H1 (cell line): ENCODE measurements at regions not wholly inside any gene's neighbourhood (a gene's known extent, or its start where the extent isn't known, plus 50 kb on each side); places are given as distances from the start of the nearest gene placed in this dataset.

Experiments used
- CTCF ChIA-PET: fragments of 300-600 bp; sonication (Branson Sonifier 250); formaldehyde crosslinking; loops from one replicate; lab custom pipeline; 2021; ENCODE audit not compliant: partially characterized antibody; lab: Charles Lee
- POLR2A ChIA-PET: fragments of 300-600 bp; sonication (Branson Sonifier 250); formaldehyde crosslinking; loops from one replicate; lab custom pipeline; 2021; ENCODE audit warnings: inconsistent platforms; ENCODE audit not compliant: partially characterized antibody; lab: Charles Lee
- DNase-seq, 2 experiments: peaks; one replicate each; pipeline versions ENCODE4 v3.0.0 to v3.0.0-alpha.2; 2010 to 2022; ENCODE audit warnings: low spot score in 2 of 2, low read depth in 1 of 2, mixed read lengths in 1 of 2
- FAIRE-seq: peaks from 2 replicates; lab custom pipeline; 2011; peaks lifted over from hg19 to GRCh38; lab: Jason Lieb, UNC
- H2AFZ ChIP-seq: 2 replicates; pipeline ENCODE4 v1.8.1; 2012; ENCODE audit warnings: low read length, inconsistent platforms
- H2AK5ac ChIP-seq: 2 replicates; pipeline ENCODE4 v1.6.1; 2013; ENCODE audit warnings: low read depth, low read length
- H2BK120ac ChIP-seq: replicated peaks from 2 replicates; pipeline ENCODE3; 2013; ENCODE audit warnings: low read depth, low read length, inconsistent platforms
- H2BK12ac ChIP-seq: 2 replicates; pipeline ENCODE4 v1.6.1; 2013; ENCODE audit warnings: low read depth, low read length
- H2BK15ac ChIP-seq: 2 replicates; pipeline ENCODE4 v1.6.1; 2013; ENCODE audit warnings: low read length
- H2BK20ac ChIP-seq: 2 replicates; pipeline ENCODE4 v1.6.1; 2013; ENCODE audit warnings: low read length
- H2BK5ac ChIP-seq: 2 replicates; pipeline ENCODE4 v1.6.1; 2013; ENCODE audit warnings: low read depth, low read length
- H3K14ac ChIP-seq: 2 replicates; pipeline ENCODE4 v1.6.1; 2013; ENCODE audit warnings: inconsistent platforms; ENCODE audit not compliant: insufficient read length
- H3K18ac ChIP-seq: 2 replicates; pipeline ENCODE4 v1.6.1; 2013; ENCODE audit warnings: low read length; ENCODE audit errors: extremely low read depth
- H3K23ac ChIP-seq: 2 replicates; pipeline ENCODE4 v1.6.1; 2013; ENCODE audit warnings: inconsistent platforms; ENCODE audit not compliant: insufficient read length
- H3K23me2 ChIP-seq: 2 replicates; pipeline ENCODE4 v1.6.1; 2013; ENCODE audit warnings: low read depth, low read length
- H3K27ac ChIP-seq: 2 replicates; pipeline ENCODE4 v1.6.1; 2011; ENCODE audit warnings: low read depth, low read length, inconsistent platforms
- H3K27me3 ChIP-seq, 4 experiments: replicated peaks in 1 of 4; 1 replicate in 1 of 4; 2 replicates in 3 of 4; pipeline versions ENCODE4 v1.6.1 to v1.8.1; 2011 to 2013; ENCODE audit warnings: low read length in 3 of 4, mild to moderate bottlenecking in 3 of 4, inconsistent platforms in 2 of 4, mixed read lengths in 2 of 4, moderate library complexity in 1 of 4; ENCODE audit not compliant: control insufficient read depth in 3 of 4, insufficient read depth in 3 of 4; ENCODE audit errors: extremely low read depth in 1 of 4
- H3K36me3 ChIP-seq, 4 experiments: 2 replicates each; pipeline versions ENCODE4 v1.6.1 to v1.8.1; 2011 to 2013; ENCODE audit warnings: mild to moderate bottlenecking in 4 of 4, low read length in 3 of 4, moderate library complexity in 2 of 4, control low read depth in 1 of 4, inconsistent platforms in 1 of 4; ENCODE audit not compliant: insufficient read depth in 4 of 4, control insufficient read depth in 2 of 4
- H3K4ac ChIP-seq: replicated peaks from 2 replicates; pipeline ENCODE3; 2013; ENCODE audit warnings: low read length, low read depth, mixed read lengths, inconsistent platforms; ENCODE audit not compliant: insufficient read length
- H3K4me1 ChIP-seq, 4 experiments: replicated peaks in 1 of 4; 1 replicate in 1 of 4; 2 replicates in 3 of 4; pipeline versions ENCODE4 v1.6.1 to v1.8.1; 2011 to 2013; ENCODE audit warnings: low read length in 3 of 4, inconsistent platforms in 2 of 4, mixed read lengths in 1 of 4; ENCODE audit not compliant: insufficient read depth in 4 of 4, control insufficient read depth in 3 of 4
- H3K4me2 ChIP-seq, 2 experiments: 2 replicates each; pipeline versions ENCODE4 v1.6.1 to v1.8.1; 2011 to 2013; ENCODE audit warnings: low read depth in 2 of 2, low read length in 2 of 2, control low read depth in 1 of 2, inconsistent platforms in 1 of 2, mild to moderate bottlenecking in 1 of 2; ENCODE audit not compliant: insufficient read depth in 1 of 2
- H3K4me3 ChIP-seq, 4 experiments: fragments of 200-600, 300-600 bp in 1 of 4; sonication (generic), shearing (Covaris generic), sonication (Bioruptor Twin) in 1 of 4; 2 replicates each; pipeline versions ENCODE4 v1.5.1 to v1.8.1; 2011 to 2016; ENCODE audit warnings: low read length in 4 of 4, low read depth in 3 of 4, control low read depth in 2 of 4, inconsistent platforms in 2 of 4, mild to moderate bottlenecking in 2 of 4, mixed read lengths in 1 of 4, moderate library complexity in 1 of 4; ENCODE audit not compliant: insufficient read depth in 2 of 4; ENCODE audit errors: extremely low read depth in 1 of 4
- H3K56ac ChIP-seq: replicated peaks from 2 replicates; pipeline ENCODE3; 2013; ENCODE audit warnings: low read depth, mild to moderate bottlenecking, mixed read lengths, low read length, inconsistent platforms; ENCODE audit not compliant: insufficient read length
- H3K79me1 ChIP-seq: 2 replicates; pipeline ENCODE4 v1.6.1; 2013; ENCODE audit warnings: low read depth, low read length, control low read depth
- H3K79me2 ChIP-seq, 2 experiments: 2 replicates each; pipeline versions ENCODE4 v1.6.1 to v1.8.1; 2012 to 2013; ENCODE audit warnings: low read length in 2 of 2, mild to moderate bottlenecking in 2 of 2, inconsistent platforms in 1 of 2; ENCODE audit not compliant: insufficient read depth in 2 of 2, control insufficient read depth in 1 of 2
- H3K9ac ChIP-seq, 4 experiments: replicated peaks in 1 of 4; 1 replicate in 1 of 4; 2 replicates in 3 of 4; pipeline versions ENCODE4 v1.6.1 to v1.8.1; 2011 to 2013; ENCODE audit warnings: low read depth in 3 of 4, low read length in 3 of 4, control low read depth in 2 of 4, mild to moderate bottlenecking in 2 of 4, moderate library complexity in 2 of 4, inconsistent platforms in 1 of 4; ENCODE audit errors: extremely low read depth in 1 of 4
- H3K9me3 ChIP-seq, 2 experiments: 2 replicates each; pipeline versions ENCODE4 v1.6.1 to v1.8.1; 2012 to 2013; ENCODE audit warnings: mild to moderate bottlenecking in 2 of 2, moderate library complexity in 2 of 2, control low read depth in 1 of 2, inconsistent platforms in 1 of 2, low read depth in 1 of 2, low read length in 1 of 2, mixed read lengths in 1 of 2; ENCODE audit not compliant: insufficient read depth in 2 of 2
- H4K20me1 ChIP-seq, 2 experiments: replicated peaks in 1 of 2; 2 replicates each; pipeline versions ENCODE3 to v1.8.1; 2011 to 2013; ENCODE audit warnings: inconsistent platforms in 2 of 2, low read length in 2 of 2, mild to moderate bottlenecking in 1 of 2; ENCODE audit not compliant: insufficient read depth in 2 of 2, control insufficient read depth in 1 of 2
- H4K5ac ChIP-seq: 2 replicates; pipeline ENCODE4 v1.6.1; 2013; ENCODE audit warnings: low read length, low read depth, mixed read lengths, inconsistent platforms; ENCODE audit not compliant: insufficient read length
- H4K8ac ChIP-seq: 2 replicates; pipeline ENCODE4 v1.8.0; 2013; ENCODE audit warnings: mild to moderate bottlenecking, moderate library complexity, low read length, inconsistent platforms; ENCODE audit not compliant: insufficient read depth; ENCODE audit errors: extremely low read depth
- H4K91ac ChIP-seq: replicated peaks from 2 replicates; pipeline ENCODE3; 2013; ENCODE audit warnings: low read length, mixed read lengths, inconsistent platforms; ENCODE audit not compliant: insufficient read length
- ATF3 ChIP-seq: IDR thresholded peaks from 2 replicates; pipeline ENCODE4 v1.6.1; 2011; ENCODE audit warnings: low read depth, mild to moderate bottlenecking, low read length; ENCODE audit not compliant: insufficient read depth
- CTBP2 ChIP-seq: IDR thresholded peaks from 2 replicates; pipeline ENCODE4 v1.7.0; 2011; ENCODE audit warnings: borderline replicate concordance, mild to moderate bottlenecking, moderate library complexity, mixed read lengths, low read length; ENCODE audit not compliant: insufficient read depth, insufficient read length
- NANOG ChIP-seq: IDR thresholded peaks from 2 replicates; pipeline ENCODE4 v1.6.1; 2011; ENCODE audit warnings: low read length, low read depth, mild to moderate bottlenecking, inconsistent platforms; ENCODE audit not compliant: insufficient read depth, poor library complexity, severe bottlenecking
- NRF1 ChIP-seq: IDR thresholded peaks from 2 replicates; pipeline ENCODE4 v1.6.1; 2011; ENCODE audit warnings: mild to moderate bottlenecking, low read depth, low read length, improper control_type of control experiment
- POU5F1 ChIP-seq: IDR thresholded peaks from 2 replicates; pipeline ENCODE4 v1.6.1; 2011; ENCODE audit warnings: low read depth, mild to moderate bottlenecking, low read length, moderate library complexity
- RFX5 ChIP-seq: IDR thresholded peaks from 2 replicates; pipeline ENCODE4 v1.6.1; 2011; ENCODE audit warnings: low read depth, low read length, improper control_type of control experiment, borderline replicate concordance
- SAP30 ChIP-seq: fragments of 300-600 bp; sonication (generic); IDR thresholded peaks from 2 replicates; pipeline ENCODE4 v1.7.1; 2012; ENCODE audit warnings: low read length, moderate library complexity, mild to moderate bottlenecking, inconsistent platforms; ENCODE audit not compliant: insufficient read depth, insufficient replicate concordance
- SIN3A ChIP-seq, 2 experiments: IDR thresholded peaks in 1 of 2; conservative IDR thresholded peaks in 1 of 2; 2 replicates each; pipeline ENCODE4 v1.6.1; 2011 to 2012; ENCODE audit warnings: low read length in 2 of 2, improper control_type of control experiment in 1 of 2, low read depth in 1 of 2, mild to moderate bottlenecking in 1 of 2
- SP4 ChIP-seq: IDR thresholded peaks from 2 replicates; pipeline ENCODE4 v1.6.1; 2012; ENCODE audit warnings: low read length, inconsistent platforms
- SRF ChIP-seq: IDR thresholded peaks from 2 replicates; pipeline ENCODE4 v1.6.1; 2011; ENCODE audit warnings: mild to moderate bottlenecking, low read depth, low read length, moderate library complexity
- SUZ12 ChIP-seq: fragments of 200-600 bp; sonication (generic); IDR thresholded peaks from 2 replicates; pipeline ENCODE4 v1.6.1; 2012; ENCODE audit warnings: mild to moderate bottlenecking, inconsistent platforms, low read length, moderate library complexity, mixed read lengths
- TEAD4 ChIP-seq: IDR thresholded peaks from 2 replicates; pipeline ENCODE4 v1.6.1; 2012; ENCODE audit warnings: low read depth, low read length, inconsistent platforms, mixed read lengths
- WGBS, 2 experiments: shearing (Covaris generic) in 1 of 2; methylation state at CpG; one replicate each; pipeline versions ENCODE4 v1.1.6 to v1.1.7; 2013 to 2015; ENCODE audit warnings: low lambda C conversion rate in 2 of 2, mixed read lengths in 2 of 2, inconsistent platforms in 1 of 2, low coverage in 1 of 2, missing lambda C conversion rate in 1 of 2; ENCODE audit not compliant: insufficient replicate concordance in 2 of 2, insufficient coverage in 1 of 2, insufficient read length in 1 of 2; ENCODE audit errors: extremely low coverage in 1 of 2, missing lambda C conversion rate in 1 of 2; 5-methylcytosine and 5-hydroxymethylcytosine counted together

GRCh38 chr18:22697561-22697960 is 235.6 kb upstream of the RBBP8 start:
- Histone ChIP-seq H2AFZ (no peak overlapping the region), H3K23me2 (no peaks in the 10 kb centered on the region), H4K8ac (no peak overlapping the region), H2BK20ac (no peak overlapping the region), H2BK15ac (no peak overlapping the region), H3K4ac (no peak overlapping the region), H3K79me1 (no peaks in the 10 kb centered on the region), H3K27ac (no peak overlapping the region), H3K9ac (no peak overlapping the region; a peak in 1 of 7 replicates), H3K18ac (no peak overlapping the region), H3K27me3 (peaks cover 0 to 1% (median 0%) of the 10 kb centered on the region in 4 experiments; a peak in 1 of 7 replicates), H2BK120ac (no peak overlapping the region), H3K4me2 (no peak overlapping the region), H4K5ac (no peak overlapping the region), H3K36me3 (no peaks in the 10 kb centered on the region), H3K4me1 (no peaks in the 10 kb centered on the region), H3K56ac (no peak overlapping the region), H3K9me3 (no peaks in the 10 kb centered on the region), H4K20me1 (no peaks in the 10 kb centered on the region), H3K14ac (no peak overlapping the region), H2BK5ac (no peak overlapping the region), H3K4me3 (no peak overlapping the region), H4K91ac (no peak overlapping the region), H3K79me2 (no peaks in the 10 kb centered on the region), H2AK5ac (no peak overlapping the region), H2BK12ac (no peak overlapping the region), H3K23ac (no peak overlapping the region)
- ChIA-PET POLR2A (no interaction called here), CTCF (no interaction called here)
- no peak for DNase-seq
- FAIRE-seq = no peak
- 88% methylated on average over 3 of the region's 3 CpGs; no CpG with 5 or more reads in 1 of the 2 experiments for WGBS, 2 experiments
- TF ChIP-seq NRF1 (no peak), POU5F1 (no peak), NANOG (no peak), CTBP2 (no peak), RFX5 (no peak), TEAD4 (no peak), ATF3 (no peak), SRF (no peak), SIN3A (conservative IDR thresholded peaks at IDR 0.05 in 1 of 2, IDR thresholded peaks at IDR 0.05 in 1 of 2; ENCODE audit: low read depth in 1 of 2, low read length in 2 of 2) (no peak), SAP30 (no peak), SP4 (no peak), SUZ12 (no peak)
